GM23338 (cell line): ENCODE measurements at regions not wholly inside any gene's neighbourhood (a gene's known extent, or its start where the extent isn't known, plus 50 kb on each side); places are given as distances from the start of the nearest gene placed in this dataset.

Source experiments
- ATAC-seq: fragments of 200-7000 bp; cut with Tn5 transposase; 3 replicates; pipeline ENCODE4 v1.9.1; 2020
- DNase-seq: peaks from one replicate; pipeline ENCODE4 v3.0.0-alpha.2; 2015; ENCODE audit warnings: low spot score
- H2AFZ ChIP-seq: fragments of 200-600 bp; sonication (generic); 2 replicates; pipeline ENCODE4 v1.8.0; 2016; ENCODE audit warnings: antibody characterized with exemption, mild to moderate bottlenecking, moderate library complexity
- H3F3A ChIP-seq: fragments of 200-600 bp; sonication (generic); replicated peaks from 2 replicates; pipeline ENCODE4 v1.8.0; 2017; ENCODE audit warnings: antibody characterized with exemption, mixed run types, low read depth
- H3K27ac ChIP-seq: fragments of 200-600 bp; sonication (generic); 2 replicates; pipeline ENCODE4 v1.6.1; 2016; ENCODE audit warnings: low read depth
- H3K27me3 ChIP-seq: fragments of 200-600 bp; sonication (generic); 2 replicates; pipeline ENCODE4 v1.8.0; 2016; ENCODE audit warnings: mild to moderate bottlenecking, mixed run types, moderate library complexity; ENCODE audit not compliant: insufficient read depth
- H3K36me3 ChIP-seq: fragments of 200-600 bp; sonication (generic); 2 replicates; pipeline ENCODE4 v1.8.0; 2016; ENCODE audit warnings: mild to moderate bottlenecking; ENCODE audit not compliant: insufficient read depth
- H3K4me1 ChIP-seq: fragments of 200-600 bp; sonication (generic); 2 replicates; pipeline ENCODE4 v1.8.0; 2016; ENCODE audit warnings: mild to moderate bottlenecking, moderate library complexity; ENCODE audit not compliant: insufficient read depth
- H3K4me2 ChIP-seq: fragments of 200-600 bp; sonication (generic); 2 replicates; pipeline ENCODE4 v1.7.1; 2017; ENCODE audit warnings: mixed run types
- H3K4me3 ChIP-seq: fragments of 200-600 bp; sonication (generic); 2 replicates; pipeline ENCODE4 v1.6.1; 2016; ENCODE audit warnings: mixed run types
- H3K79me2 ChIP-seq: fragments of 200-600 bp; sonication (generic); replicated peaks from 2 replicates; pipeline ENCODE4 v1.8.0; 2017; ENCODE audit warnings: mild to moderate bottlenecking; ENCODE audit not compliant: insufficient read depth
- H3K9me2 ChIP-seq: fragments of 200-600 bp; sonication (generic); 2 replicates; pipeline ENCODE4 v1.8.0; 2017; ENCODE audit not compliant: insufficient read depth
- H4K20me1 ChIP-seq: fragments of 200-600 bp; sonication (generic); replicated peaks from 2 replicates; pipeline ENCODE4 v1.8.0; 2017; ENCODE audit warnings: mild to moderate bottlenecking; ENCODE audit not compliant: insufficient read depth
- H3K27ac Mint-ChIP-seq: 2 replicates; pipeline ENCODE4 v1.8.0; 2020; ENCODE audit warnings: inconsistent platforms, mild to moderate bottlenecking, moderate library complexity, mixed read lengths
- H3K27me3 Mint-ChIP-seq: 3 replicates; pipeline ENCODE4 v1.8.0; 2022; ENCODE audit warnings: low read depth, mild to moderate bottlenecking, moderate library complexity, mixed read lengths, inconsistent platforms; ENCODE audit not compliant: insufficient read depth, poor library complexity
- H3K36me3 Mint-ChIP-seq: 3 replicates; pipeline ENCODE4 v1.8.0; 2021; ENCODE audit warnings: low read depth, mild to moderate bottlenecking, inconsistent platforms, moderate library complexity, mixed read lengths
- H3K4me1 Mint-ChIP-seq: 3 replicates; pipeline ENCODE4 v1.8.0; 2020; ENCODE audit warnings: mild to moderate bottlenecking, inconsistent platforms, mixed read lengths
- H3K4me3 Mint-ChIP-seq: 3 replicates; pipeline ENCODE4 v1.8.0; 2021; ENCODE audit warnings: moderate library complexity, mild to moderate bottlenecking, inconsistent platforms, mixed read lengths
- H3K9me3 Mint-ChIP-seq: 3 replicates; pipeline ENCODE4 v1.8.0; 2020; ENCODE audit warnings: moderate library complexity, mild to moderate bottlenecking, inconsistent platforms, mixed read lengths
- CREB1 ChIP-seq: fragments of 250-450 bp; sonication (Bioruptor Pico); IDR thresholded peaks from 2 replicates; pipeline ENCODE4 v1.5.0; 2020; ENCODE audit warnings: low read depth, mild to moderate bottlenecking, moderate library complexity
- ETS1 ChIP-seq: IDR thresholded peaks from 2 replicates; pipeline ENCODE4 v1.6.1; 2016; ENCODE audit warnings: antibody characterized with exemption
- EZH2 ChIP-seq: fragments of 200-600 bp; sonication (generic); IDR thresholded peaks from one replicate; pipeline ENCODE4 v1.8.0; 2017; ENCODE audit warnings: antibody characterized with exemption, mild to moderate bottlenecking, low read depth; ENCODE audit not compliant: unreplicated experiment
- JUNB ChIP-seq: IDR thresholded peaks from one replicate; pipeline ENCODE4 v1.6.1; 2016; ENCODE audit warnings: antibody characterized with exemption; ENCODE audit not compliant: unreplicated experiment
- REST ChIP-seq: IDR thresholded peaks from one replicate; pipeline ENCODE4 v1.6.1; 2018; ENCODE audit warnings: antibody characterized with exemption; ENCODE audit not compliant: unreplicated experiment
- STAT1 ChIP-seq: IDR thresholded peaks from one replicate; pipeline ENCODE4 v1.6.1; 2016; ENCODE audit warnings: antibody characterized with exemption; ENCODE audit not compliant: unreplicated experiment
- ZNF114 ChIP-seq: fragments of 250-450 bp; sonication (Bioruptor Pico); IDR thresholded peaks from 2 replicates; pipeline ENCODE4 v1.5.0; 2020; ENCODE audit warnings: mild to moderate bottlenecking, moderate library complexity
- ZNF331 ChIP-seq: fragments of 250-450 bp; sonication (Bioruptor Pico); IDR thresholded peaks from 2 replicates; pipeline ENCODE4 v1.5.0; 2020; ENCODE audit warnings: low read depth, mild to moderate bottlenecking, moderate library complexity

GRCh38 chr6:91961236-91961635 lies 1374.4 kb upstream of the MAP3K7 start:
- H4K20me1 ChIP-seq, result no peaks in the 10 kb centered on the region
- no peaks in the 10 kb centered on the region for H3K4me1 ChIP-seq
- DNase-seq (no peak), ATAC-seq (no peak)
- H3K9me2 ChIP-seq, result 0 out of 2 replicates have a peak, but pooled peaks cover 3% of the 10 kb centered on the region
- peaks cover 22% of the 10 kb centered on the region for H3K9me3 Mint-ChIP-seq
- H3K4me3 ChIP-seq, result no peak overlapping the region
- no peak overlapping the region for H2AFZ ChIP-seq
- H3K36me3 ChIP-seq, result peaks cover 2% of the 10 kb centered on the region; the same call in 1 of the 2 replicates
- TF ChIP-seq ZNF331 (CRISPR knock-in tag) (no peak), REST (no peak)
- no peak overlapping the region for H3K27ac ChIP-seq
- H3K4me3 Mint-ChIP-seq, result no peak overlapping the region
- H3K27ac Mint-ChIP-seq, result no peak overlapping the region
- peaks cover 14% of the 10 kb centered on the region for H3K36me3 Mint-ChIP-seq
- peaks cover 2% of the 10 kb centered on the region for H3K27me3 Mint-ChIP-seq
- H3K27me3 ChIP-seq, result no peaks in the 10 kb centered on the region
- no peak overlapping the region for H3K4me2 ChIP-seq
- H3F3A ChIP-seq, result no peaks in the 10 kb centered on the region
- no peaks in the 10 kb centered on the region for H3K4me1 Mint-ChIP-seq
- no peaks in the 10 kb centered on the region for H3K79me2 ChIP-seq

- Histone ChIP-seq H3K36me3 (no peaks in the 10 kb centered on the region), H3K9me2 (no peaks in the 10 kb centered on the region), H3F3A (no peaks in the 10 kb centered on the region), H3K4me1 (no peaks in the 10 kb centered on the region), H3K27me3 (no peaks in the 10 kb centered on the region), H3K27ac (no peak overlapping the region), H2AFZ (no peak overlapping the region; the same call in 1 of the 2 replicates), H3K4me2 (no peak overlapping the region), H4K20me1 (no peaks in the 10 kb centered on the region), H3K79me2 (no peaks in the 10 kb centered on the region), H3K4me3 (no peak overlapping the region)
- Mint-ChIP-seq H3K9me3 (peaks cover 4% of the 10 kb centered on the region; the same call in 1 of the 3 replicates), H3K36me3 (no peaks in the 10 kb centered on the region; the same call in 2 of the 3 replicates), H3K27ac (no peak overlapping the region), H3K4me3 (no peak overlapping the region), H3K27me3 (no peaks in the 10 kb centered on the region), H3K4me1 (peaks cover under 1% of the 10 kb centered on the region; the same call in 1 of the 3 replicates)
- DNase-seq (no peak), ATAC-seq (no peak)
- TF ChIP-seq REST (no peak), EZH2 (no peak), ETS1 (no peak), JUNB (no peak), CREB1 (CRISPR knock-in tag) (no peak), STAT1 (no peak), ZNF114 (CRISPR knock-in tag) (no peak)
Observed at GRCh38 chr6:91941838-91942237, 1355.0 kb upstream of the MAP3K7 start.
